B cell (primary cell): ENCODE measurements at regions not wholly inside any gene's neighbourhood (a gene's known extent, or its start where the extent isn't known, plus 50 kb on each side); places are given as distances from the start of the nearest gene placed in this dataset.

Experiments
- ATAC-seq: fragments of 200-7000 bp; cut with Tn5 transposase; one replicate; pipeline ENCODE4 v1.10.0; 2021; ENCODE audit warnings: low read depth, mild to moderate bottlenecking, moderate number of reproducible peaks, moderate library complexity
- CTCF ChIA-PET: fragments of 350-600 bp; sonication (Branson Sonifier 250); formaldehyde crosslinking; loops from one replicate; lab custom pipeline; 2021; ENCODE audit warnings: antibody characterized with exemption, inconsistent platforms; lab: Charles Lee
- POLR2A ChIA-PET: fragments of 350-600 bp; sonication (Branson Sonifier 250); formaldehyde crosslinking; loops from one replicate; lab custom pipeline; 2021; ENCODE audit warnings: antibody characterized with exemption; lab: Charles Lee
- DNase-seq: peaks from one replicate; pipeline ENCODE4 v3.0.0; 2013
- H2AFZ ChIP-seq: 2 replicates; pipeline ENCODE4 v1.6.1; 2012; ENCODE audit warnings: mild to moderate bottlenecking, low read depth, low read length; ENCODE audit not compliant: insufficient read depth, poor library complexity, severe bottlenecking
- H3K27ac ChIP-seq, 2 donors: 1 replicate in 1 of 2; 2 replicates in 1 of 2; pipeline ENCODE4 v1.5.1; 2012 to 2013; ENCODE audit warnings: low read length in 2 of 2, mild to moderate bottlenecking in 2 of 2, moderate library complexity in 1 of 2
- H3K27me3 ChIP-seq, 4 experiments: fragments of 200-600 bp in 1 of 4; sonication (generic) in 1 of 4; replicated peaks in 1 of 4; 1 replicate in 2 of 4; 2 replicates in 2 of 4; pipeline versions ENCODE4 v1.6.1 to v1.7.0; 2013 to 2016; ENCODE audit warnings: low read length in 3 of 4, mild to moderate bottlenecking in 2 of 4, mixed read lengths in 1 of 4, moderate library complexity in 1 of 4; ENCODE audit not compliant: insufficient read depth in 4 of 4, control insufficient read depth in 3 of 4; ENCODE audit errors: control extremely low read depth in 1 of 4
- H3K36me3 ChIP-seq, 2 experiments: replicated peaks in 1 of 2; 1 replicate in 1 of 2; 2 replicates in 1 of 2; pipeline versions ENCODE4 v1.6.1 to v1.7.1; 2013; ENCODE audit warnings: low read length in 1 of 2; ENCODE audit not compliant: insufficient read depth in 2 of 2, control insufficient read depth in 1 of 2; ENCODE audit errors: control extremely low read depth in 1 of 2, extremely low read depth in 1 of 2
- H3K4me1 ChIP-seq, 2 donors: fragments of 200-600 bp in 1 of 2; sonication (generic) in 1 of 2; 1 replicate in 1 of 2; 2 replicates in 1 of 2; pipeline versions ENCODE4 v1.5.1 to v1.6.1; 2013 to 2017; ENCODE audit warnings: low read length in 2 of 2; ENCODE audit not compliant: control insufficient read depth in 2 of 2, insufficient read depth in 2 of 2
- H3K4me2 ChIP-seq: replicated peaks from 2 replicates; pipeline ENCODE3; 2012; ENCODE audit warnings: mild to moderate bottlenecking, low read depth, low read length; ENCODE audit not compliant: poor library complexity, severe bottlenecking
- H3K4me3 ChIP-seq, 5 experiments: fragments of 200-600 bp in 1 of 5; sonication (generic) in 1 of 5; 1 replicate in 3 of 5; 2 replicates in 2 of 5; pipeline versions ENCODE4 v1.5.1 to v1.7.0; 2011 to 2016; ENCODE audit warnings: low read length in 4 of 5, mild to moderate bottlenecking in 4 of 5, low read depth in 2 of 5, control low read depth in 1 of 5, moderate library complexity in 1 of 5; ENCODE audit not compliant: insufficient read depth in 1 of 5; ENCODE audit errors: control extremely low read depth in 1 of 5, extremely low read depth in 1 of 5
- H3K79me2 ChIP-seq: fragments of 200-600 bp; sonication (generic); one replicate; pipeline ENCODE4 v1.6.0; 2016; ENCODE audit warnings: low read length; ENCODE audit not compliant: control insufficient read depth, insufficient read depth
- H3K9ac ChIP-seq: fragments of 200-600 bp; sonication (generic); 2 replicates; pipeline ENCODE4 v1.6.1; 2017; ENCODE audit warnings: mild to moderate bottlenecking, low read length, moderate library complexity
- H3K9me3 ChIP-seq, 3 donors: one replicate each; pipeline versions ENCODE4 v1.6.1 to v1.7.1; 2013; ENCODE audit warnings: low read length in 2 of 3; ENCODE audit not compliant: control insufficient read depth in 2 of 3, insufficient read depth in 1 of 3; ENCODE audit errors: control extremely low read depth in 1 of 3
- H4K20me1 ChIP-seq: 2 replicates; pipeline ENCODE4 v1.6.0; 2012; ENCODE audit warnings: mild to moderate bottlenecking, low read length; ENCODE audit not compliant: insufficient read depth, control insufficient read depth, poor library complexity, severe bottlenecking
- H3K27ac Mint-ChIP-seq: one replicate; pipeline ENCODE4 v1.8.0; 2021; ENCODE audit warnings: mixed read lengths
- H3K27me3 Mint-ChIP-seq: one replicate; pipeline ENCODE4 v1.8.0; 2021; ENCODE audit warnings: mixed read lengths
- H3K4me1 Mint-ChIP-seq: one replicate; pipeline ENCODE4 v1.8.0; 2021; ENCODE audit warnings: mixed read lengths
- H3K4me3 Mint-ChIP-seq: one replicate; pipeline ENCODE4 v1.8.0; 2021; ENCODE audit warnings: mixed read lengths
- H3K9me3 Mint-ChIP-seq: one replicate; pipeline ENCODE4 v1.8.0; 2022; ENCODE audit warnings: mixed read lengths; ENCODE audit not compliant: insufficient read depth
- EZH2 ChIP-seq: IDR thresholded peaks from 2 replicates; pipeline ENCODE4 v1.6.1; 2012; ENCODE audit warnings: borderline replicate concordance, low read depth, mild to moderate bottlenecking, moderate library complexity, low read length; ENCODE audit not compliant: insufficient read depth, poor library complexity, severe bottlenecking
- WGBS: methylation state at CpG from one replicate; pipeline ENCODE4 v1.1.5; 2013; ENCODE audit warnings: missing lambda C conversion rate; ENCODE audit not compliant: insufficient coverage; 5-methylcytosine and 5-hydroxymethylcytosine counted together
- intact Hi-C: fragments of 100-400 bp; cut with micrococcal nuclease; formaldehyde crosslinking; loops from one replicate; pipeline ENCODE4 v1.10.0; 2022
- TF ChIP-seq, protein P1 (sequence below): fragments of 200-600 bp; IDR thresholded peaks from one replicate; pipeline ENCODE4 v1.8.0; 2022; ENCODE audit warnings: antibody characterized with exemption, mild to moderate bottlenecking

DNA sequence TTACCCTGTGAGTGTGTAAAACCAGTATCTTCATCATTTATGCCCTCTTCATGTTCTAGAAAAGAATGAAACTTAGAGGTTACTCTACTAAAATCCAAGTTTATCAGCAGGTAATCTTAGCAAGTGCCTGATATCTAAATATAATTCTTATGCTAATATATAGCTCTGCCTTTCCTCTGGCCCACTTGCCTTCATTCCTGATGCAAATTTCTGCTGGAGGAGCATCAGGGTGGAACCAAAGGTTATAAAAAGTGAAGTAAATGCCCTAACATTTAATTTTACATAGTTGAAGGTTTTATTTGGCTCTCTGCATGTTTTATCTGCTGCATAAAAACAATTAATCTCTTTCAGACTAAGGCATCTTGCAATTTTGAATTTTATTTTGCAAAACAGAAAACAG lies 936.2 kb downstream of the ROBO2 start:
- ATAC-seq (no peak), DNase-seq (no peak)
- intact Hi-C loops: no loop called here
- Mint-ChIP-seq H3K4me1 (no peaks in the 10 kb centered on the region), H3K27me3 (no peaks in the 10 kb centered on the region), H3K9me3 (no peaks in the 10 kb centered on the region), H3K4me3 (no peak overlapping the region), H3K27ac (no peak overlapping the region)
- H3K27ac ChIP-seq: no peak overlapping the region
- no peak overlapping the region for H3K4me3 ChIP-seq
- no peaks in the 10 kb centered on the region for H3K27me3 ChIP-seq
- H3K4me1 ChIP-seq: no peaks in the 10 kb centered on the region
- no peaks in the 10 kb centered on the region for H3K9me3 ChIP-seq
- TF ChIP-seq, protein P1, sequence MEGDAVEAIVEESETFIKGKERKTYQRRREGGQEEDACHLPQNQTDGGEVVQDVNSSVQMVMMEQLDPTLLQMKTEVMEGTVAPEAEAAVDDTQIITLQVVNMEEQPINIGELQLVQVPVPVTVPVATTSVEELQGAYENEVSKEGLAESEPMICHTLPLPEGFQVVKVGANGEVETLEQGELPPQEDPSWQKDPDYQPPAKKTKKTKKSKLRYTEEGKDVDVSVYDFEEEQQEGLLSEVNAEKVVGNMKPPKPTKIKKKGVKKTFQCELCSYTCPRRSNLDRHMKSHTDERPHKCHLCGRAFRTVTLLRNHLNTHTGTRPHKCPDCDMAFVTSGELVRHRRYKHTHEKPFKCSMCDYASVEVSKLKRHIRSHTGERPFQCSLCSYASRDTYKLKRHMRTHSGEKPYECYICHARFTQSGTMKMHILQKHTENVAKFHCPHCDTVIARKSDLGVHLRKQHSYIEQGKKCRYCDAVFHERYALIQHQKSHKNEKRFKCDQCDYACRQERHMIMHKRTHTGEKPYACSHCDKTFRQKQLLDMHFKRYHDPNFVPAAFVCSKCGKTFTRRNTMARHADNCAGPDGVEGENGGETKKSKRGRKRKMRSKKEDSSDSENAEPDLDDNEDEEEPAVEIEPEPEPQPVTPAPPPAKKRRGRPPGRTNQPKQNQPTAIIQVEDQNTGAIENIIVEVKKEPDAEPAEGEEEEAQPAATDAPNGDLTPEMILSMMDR: no peak
- no peak for TF ChIP-seq EZH2
- no peak overlapping the region for H3K9ac ChIP-seq
- H2AFZ ChIP-seq: no peak overlapping the region
- ChIA-PET POLR2A (no interaction called here), CTCF (no interaction called here)
- H3K79me2 ChIP-seq: no peaks in the 10 kb centered on the region
- no peaks in the 10 kb centered on the region for H3K36me3 ChIP-seq
- H4K20me1 ChIP-seq: no peaks in the 10 kb centered on the region
- no peak overlapping the region for H3K4me2 ChIP-seq

DNA sequence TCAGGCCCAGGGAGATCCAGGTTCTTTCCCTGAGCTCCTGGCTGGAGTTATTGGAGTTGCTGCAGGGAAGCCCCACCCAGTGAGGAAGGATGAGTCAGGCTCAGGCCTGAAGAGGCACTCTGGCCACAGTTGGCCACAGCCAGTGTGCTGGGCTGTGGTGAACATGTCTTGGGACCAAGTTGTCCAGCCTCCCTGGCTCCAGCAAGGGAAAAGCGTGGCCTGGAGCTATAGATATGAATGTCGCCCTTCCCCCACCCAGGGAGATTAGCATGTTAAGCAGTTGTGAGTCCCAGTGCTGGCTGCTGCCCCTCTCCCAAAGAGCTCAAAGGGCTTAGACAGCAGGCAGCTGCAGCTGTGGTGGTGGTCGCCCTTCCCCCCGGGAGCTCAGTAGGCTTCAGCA lies 963.2 kb downstream of the ROBO2 start:
- Histone ChIP-seq H3K27me3 (no peaks in the 10 kb centered on the region), H4K20me1 (no peaks in the 10 kb centered on the region), H3K4me2 (no peak overlapping the region), H3K9me3 (peaks cover 0 to 12% (median 0%) of the 10 kb centered on the region in 3 donors), H3K27ac (no peak overlapping the region), H3K4me3 (no peak overlapping the region), H2AFZ (no peak overlapping the region), H3K4me1 (no peaks in the 10 kb centered on the region), H3K79me2 (no peaks in the 10 kb centered on the region), H3K36me3 (no peaks in the 10 kb centered on the region), H3K9ac (no peak overlapping the region)
- Mint-ChIP-seq H3K4me1 (no peaks in the 10 kb centered on the region), H3K4me3 (no peak overlapping the region), H3K27me3 (no peaks in the 10 kb centered on the region), H3K27ac (no peak overlapping the region), H3K9me3 (no peaks in the 10 kb centered on the region)
- ChIA-PET POLR2A (no interaction called here), CTCF (no interaction called here)
- DNase-seq (no peak), ATAC-seq (no peak)
- TF ChIP-seq, protein P1: no peak
- TF ChIP-seq EZH2: no peak
- intact Hi-C loops: no loop called here
- 87% methylated on average over 4 of the region's 4 CpGs for WGBS
